ENCODE measurements at regions not wholly inside any gene's neighbourhood (a gene's known extent, or its start where the extent isn't known, plus 50 kb on each side); places are given as distances from the start of the nearest gene placed in this dataset.

DNA sequence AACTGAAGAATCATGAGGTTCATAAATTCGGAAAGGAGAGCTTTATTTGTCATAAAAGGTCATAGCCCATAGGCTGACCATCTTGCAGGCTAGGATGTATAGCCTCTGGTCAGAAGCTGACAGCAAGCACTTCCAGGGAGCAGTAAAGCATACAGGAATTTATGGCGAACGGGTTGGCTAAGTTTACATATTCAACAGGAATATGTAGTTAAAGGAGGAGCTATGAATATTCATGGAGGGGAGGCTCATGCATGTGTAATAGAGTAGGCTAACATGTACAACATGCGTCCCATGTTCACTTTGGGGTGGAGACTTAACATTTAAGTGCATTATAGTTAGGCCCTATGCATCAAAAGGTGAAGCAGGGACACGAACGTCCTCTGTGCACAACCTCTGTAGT lies 1425.7 kb upstream of the TENM3 start:
- Histone ChIP-seq H3K27ac (no peak overlapping the region), H3K4me3 (no peak overlapping the region), H3K4me1 (replicated peaks in 1 of 2) (peaks cover 4 to 7% of the 10 kb centered on the region in 2 donors)
- in situ Hi-C loops (cut with MboI; ENCODE audit: low pct_unique_long_range_greater_than_20kb in 2 of 9, low sequenced_read_pairs in 9 of 9, unreplicated experiment in 9 of 9): no loop called here
- 5 to 100% (median 84%) methylated on average over 1 to 6 of the region's 6 CpGs; no CpG with 5 or more reads in 1 of the 10 experiments for WGBS, 10 experiments
- peak in 4 of 8 experiments; percentile 13 to 98 (median 80) for ATAC-seq (replicated peaks in 6 of 8)

DNA sequence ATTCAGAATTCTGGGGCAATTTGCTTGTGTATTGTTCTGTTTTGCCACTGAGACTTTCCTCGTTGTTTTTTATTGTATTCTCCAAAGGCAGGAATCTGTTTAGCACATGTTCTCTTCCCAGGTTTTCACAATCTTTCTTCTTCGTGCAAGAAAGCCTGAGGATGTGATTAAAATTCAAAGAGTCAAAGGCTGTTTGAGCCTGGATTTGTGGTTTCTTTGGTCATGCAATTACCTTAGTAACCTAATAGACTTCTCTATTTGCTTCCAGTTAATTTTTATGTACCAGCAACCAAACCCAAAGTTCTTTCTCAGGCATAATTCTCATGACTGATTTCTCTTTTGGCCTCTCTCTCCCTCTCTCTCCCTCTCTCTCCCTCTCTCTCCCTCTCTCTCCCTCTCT lies 1420.1 kb upstream of the TENM3 start:
- in situ Hi-C loops (cut with MboI; ENCODE audit: low pct_unique_long_range_greater_than_20kb in 2 of 9, low sequenced_read_pairs in 9 of 9, unreplicated experiment in 9 of 9): no loop called here
- H3K4me1 ChIP-seq (replicated peaks in 1 of 2): peaks cover 10 to 13% of the 10 kb centered on the region in 2 donors
- ATAC-seq (replicated peaks in 6 of 8): peak in 2 of 8 experiments; percentile 65 to 76
- 0 to 100% (median 43%) methylated on average over 1 to 2 of the region's 2 CpGs; no CpG with 5 or more reads in 1 of the 10 experiments for WGBS, 10 experiments
- no peak overlapping the region for H3K27ac ChIP-seq
- H3K4me3 ChIP-seq: no peak overlapping the region

DNA sequence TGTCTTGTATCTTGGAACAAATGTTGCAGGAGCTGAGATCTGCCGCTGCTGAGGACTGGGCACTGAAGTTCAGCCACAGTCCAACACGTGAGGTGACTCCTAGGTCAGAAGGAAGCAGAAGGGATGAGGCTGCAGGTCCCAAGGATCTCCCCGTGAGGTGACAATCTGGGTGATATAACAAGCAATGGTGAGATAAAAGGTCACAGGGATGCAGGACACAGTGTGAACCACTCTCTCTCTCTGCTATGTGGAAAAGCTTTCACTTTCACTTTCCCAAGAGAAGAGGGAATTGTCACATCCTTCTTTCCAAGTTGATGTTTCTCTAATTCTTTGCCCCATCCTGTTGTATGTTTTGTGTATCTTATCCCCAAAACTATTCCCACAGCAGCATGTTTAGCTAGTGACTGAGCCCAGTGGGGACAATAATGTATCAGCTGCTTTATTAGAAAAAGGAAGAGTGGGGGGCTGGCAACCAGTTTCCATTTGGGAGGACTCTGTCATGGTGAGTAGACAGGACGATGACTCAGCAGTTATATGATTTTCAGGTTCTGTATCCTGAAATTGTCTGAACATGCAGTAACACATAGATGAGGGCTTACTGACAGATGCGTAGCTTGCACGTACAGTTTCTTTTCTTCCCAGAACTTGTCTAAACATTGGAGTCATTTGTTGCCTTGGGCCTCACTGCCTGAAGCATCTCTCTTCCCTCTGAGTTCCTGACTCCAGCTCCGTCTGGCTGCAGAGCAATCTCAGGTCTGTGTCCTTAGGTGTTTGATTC lies 1415.8 kb upstream of the TENM3 start:
- Histone ChIP-seq H3K27ac (peak overlapping the region in 1 of 2 donors; percentile 24), H3K4me3 (no peak overlapping the region), H3K4me1 (replicated peaks in 1 of 2) (peaks cover 16 to 21% of the 10 kb centered on the region in 2 donors)
- 26 to 92% (median 50%) methylated on average over 1 to 6 of the region's 7 CpGs; no CpG with 5 or more reads in 1 of the 10 experiments for WGBS, 10 experiments
- peak; percentile 51 to 82 (median 66) for ATAC-seq (replicated peaks in 6 of 8)
- in situ Hi-C loops (cut with MboI; ENCODE audit: low pct_unique_long_range_greater_than_20kb in 2 of 9, low sequenced_read_pairs in 9 of 9, unreplicated experiment in 9 of 9): loop anchor here in 2 of 9 experiments (25.0 kb wide), 3 partner anchors 310 to 710 kb away; no protein-coding TSS in a partner anchor

DNA sequence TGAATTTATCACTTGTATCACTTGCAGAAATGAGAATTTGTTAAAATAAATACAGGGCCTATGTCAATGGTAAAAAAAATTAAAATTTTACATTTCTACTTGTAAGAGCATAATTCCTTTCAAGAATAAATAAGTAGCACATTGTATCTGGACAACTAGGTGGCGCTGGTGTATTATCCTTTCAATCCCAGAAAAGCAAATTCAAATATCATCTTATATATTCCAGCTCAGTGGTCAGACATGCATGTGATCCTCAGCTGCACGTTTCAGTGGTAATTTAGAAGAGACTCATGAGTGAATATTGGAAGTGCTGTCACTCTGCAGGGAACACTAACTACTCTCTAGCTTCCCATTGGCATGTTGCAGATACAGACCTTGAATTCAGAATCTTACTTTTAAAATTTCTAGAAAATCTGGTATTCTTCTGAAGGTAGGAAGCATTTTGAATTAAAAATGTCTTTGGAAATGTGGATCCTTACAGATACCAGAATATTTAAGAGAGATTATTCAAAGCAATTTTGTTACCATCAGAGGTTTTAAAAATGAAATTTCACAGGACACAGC lies 1414.7 kb upstream of the TENM3 start:
- Histone ChIP-seq H3K4me1 (replicated peaks in 1 of 2) (peaks cover 16 to 21% of the 10 kb centered on the region in 2 donors), H3K27ac (no peak overlapping the region), H3K4me3 (no peak overlapping the region)
- ATAC-seq (replicated peaks in 6 of 8): peak; percentile 42 to 95 (median 82)
- WGBS, 10 experiments: 0 to 17% (median 0%) methylated on average over 1 to 2 of the region's 2 CpGs
- in situ Hi-C loops (cut with MboI; ENCODE audit: low pct_unique_long_range_greater_than_20kb in 2 of 9, low sequenced_read_pairs in 9 of 9, unreplicated experiment in 9 of 9): loop anchor here in 2 of 9 experiments (25.0 kb wide), 3 partner anchors 309 to 709 kb away; no protein-coding TSS in a partner anchor

DNA sequence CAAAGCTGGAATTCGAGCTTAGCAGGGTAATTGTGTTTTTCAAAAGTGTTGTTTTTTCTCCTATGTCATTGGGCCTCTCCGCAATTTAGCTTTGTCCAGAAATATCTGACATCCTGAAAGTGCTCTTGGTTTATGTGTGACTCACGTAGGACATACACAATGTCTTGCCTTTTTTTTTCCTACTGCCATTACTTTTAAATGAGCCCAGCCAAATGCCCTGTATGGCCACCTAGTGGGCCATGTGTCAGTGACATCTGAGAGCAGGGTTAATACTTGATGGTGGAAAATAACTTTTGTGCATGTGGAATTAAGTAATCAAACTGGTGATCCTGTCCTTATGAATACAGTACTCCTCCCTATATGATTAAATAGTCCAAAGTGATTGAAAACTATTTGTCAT lies 1411.1 kb upstream of the TENM3 start:
- in situ Hi-C loops (cut with MboI; ENCODE audit: low pct_unique_long_range_greater_than_20kb in 2 of 9, low sequenced_read_pairs in 9 of 9, unreplicated experiment in 9 of 9): loop anchor here in 2 of 9 experiments (25.0 kb wide), 3 partner anchors 305 to 705 kb away; no protein-coding TSS in a partner anchor
- WGBS, 10 experiments: 0 to 86% (median 54%) methylated on average over 1 to 3 of the region's 3 CpGs; no CpG with 5 or more reads in 2 of the 10 experiments
- ATAC-seq (replicated peaks in 6 of 8): peak in 4 of 8 experiments; percentile 37 to 69 (median 49)

DNA sequence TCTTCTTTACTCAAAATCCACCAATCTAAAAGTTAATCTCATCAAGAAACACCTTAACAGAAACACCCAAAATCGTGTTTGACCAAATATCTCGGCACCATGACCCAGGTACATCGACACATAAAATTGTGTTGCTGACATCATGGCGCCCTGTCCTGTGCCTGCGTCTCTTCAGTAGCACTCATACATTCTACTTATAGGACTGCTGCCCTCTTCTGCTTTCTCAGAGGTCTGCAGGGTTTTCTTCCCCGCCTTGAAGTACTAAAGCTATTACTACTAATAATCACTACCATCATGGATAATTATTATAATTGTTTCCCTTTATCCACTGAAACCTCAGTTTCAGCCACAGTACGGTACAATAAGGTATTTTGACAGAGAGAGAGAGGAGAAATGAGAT lies 1403.1 kb upstream of the TENM3 start:
- in situ Hi-C loops (cut with MboI; ENCODE audit: low pct_unique_long_range_greater_than_20kb in 2 of 9, low sequenced_read_pairs in 9 of 9, unreplicated experiment in 9 of 9): loop anchor here in 2 of 9 experiments (25.0 kb wide), 3 partner anchors 297 to 697 kb away; no protein-coding TSS in a partner anchor
- Histone ChIP-seq H3K27ac (no peak overlapping the region), H3K4me3 (no peak overlapping the region), H3K4me1 (replicated peaks in 1 of 2) (peaks cover 0 to 4% of the 10 kb centered on the region in 2 donors)
- ATAC-seq (replicated peaks in 6 of 8): no peak
- 3 to 83% (median 77%) methylated on average over 1 to 7 of the region's 7 CpGs; no CpG with 5 or more reads in 1 of the 10 experiments for WGBS, 10 experiments

More for the DNA sequence above, 1411.1 kb upstream of the TENM3 start:
- no peak overlapping the region for H3K27ac ChIP-seq
- H3K4me3 ChIP-seq: no peak overlapping the region
- peaks cover 15 to 18% of the 10 kb centered on the region in 2 donors for H3K4me1 ChIP-seq (replicated peaks in 1 of 2)

DNA sequence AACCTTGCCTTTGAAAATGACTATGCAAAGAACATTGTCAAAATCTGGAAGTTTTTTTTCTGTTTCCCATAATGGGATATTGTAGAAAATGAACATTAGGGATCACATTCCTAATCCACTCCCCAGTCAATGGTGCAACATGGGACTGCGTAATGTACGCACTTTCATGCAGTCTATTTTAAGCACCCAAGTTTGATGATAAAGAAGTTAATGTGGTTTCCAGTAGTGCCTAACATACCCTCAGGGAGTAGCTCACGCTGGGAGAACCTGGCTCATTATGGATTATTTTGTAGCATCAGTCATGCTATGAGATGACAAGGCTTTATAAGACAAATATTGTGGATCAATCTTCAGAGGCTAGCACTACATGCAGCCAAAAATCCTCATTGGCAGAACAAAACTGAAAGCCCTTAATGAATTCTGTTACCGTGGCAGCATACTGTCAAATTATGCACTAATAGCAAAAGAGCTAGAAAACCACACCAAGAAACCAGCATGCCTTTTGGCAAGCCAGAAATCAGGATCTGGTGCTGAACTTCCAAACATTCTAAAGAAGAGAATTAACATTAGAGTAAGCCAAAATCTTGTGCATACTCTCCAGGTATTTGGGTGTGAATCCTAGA lies 1392.8 kb upstream of the TENM3 start:
- Histone ChIP-seq H3K4me3 (no peak overlapping the region), H3K4me1 (replicated peaks in 1 of 2) (peaks cover 3 to 4% of the 10 kb centered on the region in 2 donors), H3K27ac (no peak overlapping the region)
- in situ Hi-C loops (cut with MboI; ENCODE audit: low pct_unique_long_range_greater_than_20kb in 2 of 9, low sequenced_read_pairs in 9 of 9, unreplicated experiment in 9 of 9): no loop called here
- peak in 3 of 8 experiments; percentile 33 to 60 (median 37) for ATAC-seq (replicated peaks in 6 of 8)
- WGBS, 10 experiments: 0 to 100% (median 79%) methylated on average over 2 to 4 of the region's 4 CpGs; no CpG with 5 or more reads in 2 of the 10 experiments

DNA sequence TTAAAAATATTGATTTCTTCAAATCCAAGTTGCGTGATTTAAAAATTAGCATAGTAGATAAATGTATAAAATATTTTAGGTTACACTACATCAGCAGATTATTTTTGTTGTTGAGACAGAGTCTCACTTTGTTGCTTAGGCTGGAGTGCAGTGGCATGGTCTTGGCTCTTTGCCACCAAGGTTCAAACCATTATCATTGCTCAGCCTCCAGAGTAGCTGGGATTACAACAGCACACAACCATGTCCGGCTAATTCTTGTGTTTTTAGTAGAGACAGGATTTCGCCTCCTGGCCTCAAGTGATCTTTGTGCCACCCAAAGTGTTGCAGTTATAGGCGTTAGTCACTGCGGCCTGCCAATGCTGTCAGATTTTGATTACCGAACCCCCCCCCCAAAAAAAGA lies 1390.5 kb upstream of the TENM3 start:
- peak in 1 of 8 experiments; percentile 70 for ATAC-seq (replicated peaks in 6 of 8)
- no peak overlapping the region for H3K4me3 ChIP-seq
- no peak overlapping the region for H3K27ac ChIP-seq
- peaks cover 3 to 4% of the 10 kb centered on the region in 2 donors for H3K4me1 ChIP-seq (replicated peaks in 1 of 2)
- WGBS, 10 experiments: 0 to 100% (median 74%) methylated on average over 2 to 6 of the region's 6 CpGs
- in situ Hi-C loops (cut with MboI; ENCODE audit: low pct_unique_long_range_greater_than_20kb in 2 of 9, low sequenced_read_pairs in 9 of 9, unreplicated experiment in 9 of 9): no loop called here

DNA sequence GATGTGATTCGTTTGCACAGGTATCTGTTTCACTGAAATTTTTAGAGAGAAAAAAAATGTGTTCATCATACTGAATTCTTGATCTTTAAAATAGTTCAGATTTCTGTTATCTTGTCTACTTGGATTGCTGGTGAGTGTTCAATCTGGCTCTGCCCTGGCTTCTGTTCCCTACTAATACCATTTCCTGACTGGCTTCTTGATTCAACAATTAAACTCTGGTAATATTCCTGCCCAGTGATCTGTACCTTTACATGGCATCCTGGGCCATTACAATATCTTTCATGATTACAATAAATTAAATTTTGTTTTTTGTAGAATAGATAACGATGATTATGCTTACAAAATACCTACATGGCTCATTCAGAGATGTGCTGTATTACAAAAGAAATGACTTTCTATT lies 1388.0 kb upstream of the TENM3 start:
- Histone ChIP-seq H3K27ac (no peak overlapping the region), H3K4me1 (replicated peaks in 1 of 2) (peaks cover 3% of the 10 kb centered on the region in 2 donors), H3K4me3 (no peak overlapping the region)
- no peak for ATAC-seq (replicated peaks in 6 of 8)
- in situ Hi-C loops (cut with MboI; ENCODE audit: low pct_unique_long_range_greater_than_20kb in 2 of 9, low sequenced_read_pairs in 9 of 9, unreplicated experiment in 9 of 9): no loop called here
- WGBS, 10 experiments: 13 to 100% (median 50%) methylated on average over 1 to 2 of the region's 2 CpGs; no CpG with 5 or more reads in 1 of the 10 experiments

DNA sequence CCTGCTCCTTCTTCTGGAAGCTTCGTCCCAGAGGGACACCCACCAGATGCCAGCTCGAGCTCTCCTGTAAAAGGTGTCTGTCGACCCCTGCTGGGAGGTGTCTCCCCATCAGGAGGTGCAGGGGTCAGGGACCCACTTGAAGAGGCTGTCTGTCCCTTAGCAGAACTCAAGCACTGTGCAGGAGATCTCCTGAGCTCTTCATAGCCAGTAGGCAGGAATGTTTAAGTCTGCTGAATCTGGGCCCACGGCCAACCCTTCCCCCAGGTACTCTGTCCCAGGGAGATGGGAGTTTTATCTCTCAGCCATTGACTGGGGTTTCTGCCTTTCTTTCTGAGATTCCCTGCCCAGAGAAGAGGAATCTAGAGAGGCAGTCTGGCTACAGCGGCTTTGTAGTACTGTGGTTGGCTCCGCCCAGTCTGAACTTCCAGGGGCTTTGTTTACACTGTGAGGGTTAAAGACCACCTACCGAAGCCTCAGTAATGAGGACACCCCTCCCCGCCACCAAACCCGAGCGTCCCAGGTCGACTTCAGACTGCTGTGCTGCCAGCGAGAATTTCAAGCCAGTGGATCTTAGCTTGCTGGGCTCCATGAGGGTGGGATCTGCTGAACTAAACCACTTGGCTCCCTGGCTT lies 1383.0 kb upstream of the TENM3 start:
- H3K4me1 ChIP-seq (replicated peaks in 1 of 2): no peaks in the 10 kb centered on the region
- no peak overlapping the region for H3K27ac ChIP-seq
- peak in 1 of 8 experiments; percentile 64 for ATAC-seq (replicated peaks in 6 of 8)
- WGBS, 10 experiments: 10 to 100% (median 79%) methylated on average over 1 to 7 of the region's 12 CpGs; no CpG with 5 or more reads in 3 of the 10 experiments
- in situ Hi-C loops (cut with MboI; ENCODE audit: low pct_unique_long_range_greater_than_20kb in 2 of 9, low sequenced_read_pairs in 9 of 9, unreplicated experiment in 9 of 9): no loop called here
- H3K4me3 ChIP-seq: no peak overlapping the region

DNA sequence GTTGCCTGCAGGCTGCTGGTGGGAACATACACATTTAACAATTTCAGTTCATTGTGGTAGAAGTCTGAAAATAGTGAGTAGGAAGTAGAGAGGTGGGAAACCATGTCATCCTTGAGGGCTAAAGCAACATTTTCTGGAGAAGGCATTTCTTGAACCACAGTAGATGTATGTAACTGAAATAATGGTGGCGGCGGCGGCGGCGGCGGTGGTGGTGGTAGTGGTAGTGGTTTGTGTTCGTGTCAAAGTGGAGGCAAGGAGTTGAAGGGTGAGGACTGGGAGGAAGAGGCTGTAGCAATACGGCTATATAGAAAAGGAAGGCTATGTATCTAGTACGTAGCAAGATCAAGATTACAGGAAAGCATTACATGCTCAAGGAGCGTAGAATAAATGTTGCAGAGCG lies 1381.6 kb upstream of the TENM3 start:
- no peak for ATAC-seq (replicated peaks in 6 of 8)
- Histone ChIP-seq H3K4me3 (no peak overlapping the region), H3K4me1 (replicated peaks in 1 of 2) (no peaks in the 10 kb centered on the region), H3K27ac (no peak overlapping the region)
- 10 to 100% (median 94%) methylated on average over 1 to 11 of the region's 11 CpGs; no CpG with 5 or more reads in 1 of the 10 experiments for WGBS, 10 experiments
- in situ Hi-C loops (cut with MboI; ENCODE audit: low pct_unique_long_range_greater_than_20kb in 2 of 9, low sequenced_read_pairs in 9 of 9, unreplicated experiment in 9 of 9): no loop called here

DNA sequence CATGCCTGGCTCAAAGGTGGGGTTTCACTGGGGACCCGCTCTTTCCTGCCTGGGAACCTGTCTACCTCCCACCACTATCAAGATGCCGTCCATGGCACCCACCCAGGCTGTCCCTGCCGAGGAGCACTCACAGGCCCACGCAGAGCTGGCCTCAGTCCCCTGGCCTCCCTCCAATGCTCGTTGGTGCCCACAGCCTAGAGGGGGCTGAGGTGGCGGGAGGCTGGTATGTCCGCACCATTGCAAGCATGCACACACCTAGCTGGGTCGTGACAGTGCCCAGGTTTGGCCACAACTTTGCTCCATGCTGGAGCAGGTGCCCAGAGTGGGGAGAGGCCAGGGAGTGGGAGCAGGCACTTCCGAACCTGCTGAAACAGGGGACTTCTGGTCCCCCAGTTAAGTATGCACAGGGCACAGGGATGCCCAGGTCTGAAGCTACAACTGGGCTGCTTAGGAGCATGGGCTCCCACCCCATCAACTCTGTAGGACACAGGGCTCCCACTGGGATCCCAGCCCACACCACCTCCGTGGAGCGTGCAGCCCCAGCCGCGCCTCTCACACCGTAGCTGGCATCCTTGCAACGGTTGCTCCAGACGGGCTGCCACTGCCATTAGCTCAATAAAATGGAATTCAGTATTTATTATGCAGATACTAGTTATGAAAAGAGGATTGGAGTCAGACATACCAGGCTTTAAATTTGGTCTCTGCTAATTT lies 1376.1 kb upstream of the TENM3 start:
- no peaks in the 10 kb centered on the region for H3K4me1 ChIP-seq (replicated peaks in 1 of 2)
- no peak overlapping the region for H3K4me3 ChIP-seq
- no peak overlapping the region for H3K27ac ChIP-seq
- no peak for ATAC-seq (replicated peaks in 6 of 8)
- in situ Hi-C loops (cut with MboI; ENCODE audit: low pct_unique_long_range_greater_than_20kb in 2 of 9, low sequenced_read_pairs in 9 of 9, unreplicated experiment in 9 of 9): no loop called here
- WGBS, 10 experiments: 83 to 100% (median 100%) methylated on average over 1 to 3 of the region's 16 CpGs; no CpG with 5 or more reads in 7 of the 10 experiments
